MV-4-11 (cell line): ENCODE measurements at regions not wholly inside any gene's neighbourhood (a gene's known extent, or its start where the extent isn't known, plus 50 kb on each side); places are given as distances from the start of the nearest gene placed in this dataset.
A peak's percentile ranks its signal among the peaks of the same experiment; 100 is the strongest.
"Not testable (repeated sequence)": the region's sequence is repeated elsewhere in the genome, so short reads cannot be mapped to it uniquely, and the experiment has no call there.

Experiments used
- DNase-seq: peaks from one replicate; lab custom pipeline; 2025; lab: John Stamatoyannopoulos, UW

GRCh38 chr2:17460371-17461086 lies 57.7 kb downstream of the RAD51AP2 start:
- DNase-seq, result no peak

DNA sequence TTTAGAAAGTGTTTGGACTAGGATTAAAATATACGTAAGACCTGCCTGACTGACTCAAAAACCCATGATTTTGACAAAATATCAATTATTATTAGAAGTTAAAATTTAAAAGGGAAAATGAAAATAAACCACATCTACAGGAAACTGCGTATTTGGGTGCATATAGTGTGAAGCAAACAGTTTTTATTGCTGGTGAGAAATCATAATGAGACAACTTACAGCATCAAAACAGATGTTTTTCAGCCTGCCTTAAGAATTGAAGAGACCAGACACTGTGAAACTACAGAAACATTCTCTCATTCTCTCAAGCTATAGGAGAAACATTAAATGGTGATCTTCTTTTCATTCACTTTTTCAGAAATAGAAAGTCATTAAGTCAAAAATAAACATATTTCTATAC lies 62.9 kb downstream of the RAD51AP2 start:
- DNase-seq, result no peak

DNA sequence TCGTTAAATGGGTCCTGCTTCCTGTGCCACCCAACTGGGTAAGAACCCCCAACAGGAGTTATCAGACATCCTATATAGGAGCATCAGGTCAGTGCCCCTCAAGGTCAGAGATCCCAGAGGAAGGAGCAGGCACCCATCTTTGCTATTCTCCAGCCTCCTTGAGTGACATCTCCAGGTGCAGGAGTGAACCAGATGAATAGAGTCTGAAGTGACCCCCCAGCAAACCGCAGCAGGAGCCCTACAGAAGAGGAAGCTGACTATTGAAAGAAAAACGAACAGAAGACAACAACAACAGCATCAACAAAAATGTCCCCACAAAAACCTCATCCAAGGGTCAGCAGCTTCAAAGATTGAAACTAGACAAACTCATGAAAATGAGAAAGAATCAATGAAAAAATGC lies 72.0 kb downstream of the RAD51AP2 start:
- not testable (repeated sequence) for DNase-seq

DNA sequence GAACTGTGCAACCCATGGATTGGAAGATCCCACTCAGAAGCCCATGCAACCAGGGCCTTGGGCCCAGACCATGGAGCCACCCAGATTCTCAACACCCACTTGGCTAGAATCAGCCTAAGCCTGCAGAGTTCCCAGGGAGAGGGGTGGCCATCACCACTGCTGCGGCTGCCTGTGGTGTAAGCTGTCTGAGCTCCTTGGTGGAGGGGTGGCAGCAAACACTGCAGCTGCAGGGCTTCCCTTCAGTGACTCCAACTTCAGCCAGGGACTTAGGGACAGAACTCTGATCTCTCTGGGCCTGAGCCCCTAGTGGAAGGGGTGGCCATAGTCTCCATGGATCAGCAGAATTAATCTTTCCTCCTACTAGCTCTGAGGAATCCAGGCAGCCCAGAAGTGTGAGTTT lies 72.5 kb downstream of the RAD51AP2 start:
- DNase-seq, result no peak

DNA sequence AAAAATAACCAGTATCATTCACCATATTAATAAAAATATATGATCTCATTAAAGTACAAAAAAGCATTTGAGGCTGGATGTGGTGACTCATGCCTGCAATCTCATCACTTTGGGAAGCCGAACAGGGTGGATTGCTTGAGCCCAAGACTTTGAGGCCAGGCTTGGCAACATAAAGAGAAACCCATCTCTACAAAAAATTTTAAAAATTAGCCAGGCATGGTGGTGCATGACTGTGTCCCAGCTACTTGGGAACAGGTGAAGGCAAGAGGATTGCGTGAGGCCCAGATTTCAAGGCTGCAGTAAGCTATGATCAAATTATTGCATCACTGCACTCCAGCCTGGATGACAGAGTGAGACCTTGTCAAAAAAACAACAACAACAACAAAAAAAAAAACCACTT lies 75.9 kb downstream of the RAD51AP2 start:
- DNase-seq, result no peak

GRCh38 chr2:17441790-17442189 lies 76.5 kb downstream of the RAD51AP2 start:
- DNase-seq, result no peak

DNA sequence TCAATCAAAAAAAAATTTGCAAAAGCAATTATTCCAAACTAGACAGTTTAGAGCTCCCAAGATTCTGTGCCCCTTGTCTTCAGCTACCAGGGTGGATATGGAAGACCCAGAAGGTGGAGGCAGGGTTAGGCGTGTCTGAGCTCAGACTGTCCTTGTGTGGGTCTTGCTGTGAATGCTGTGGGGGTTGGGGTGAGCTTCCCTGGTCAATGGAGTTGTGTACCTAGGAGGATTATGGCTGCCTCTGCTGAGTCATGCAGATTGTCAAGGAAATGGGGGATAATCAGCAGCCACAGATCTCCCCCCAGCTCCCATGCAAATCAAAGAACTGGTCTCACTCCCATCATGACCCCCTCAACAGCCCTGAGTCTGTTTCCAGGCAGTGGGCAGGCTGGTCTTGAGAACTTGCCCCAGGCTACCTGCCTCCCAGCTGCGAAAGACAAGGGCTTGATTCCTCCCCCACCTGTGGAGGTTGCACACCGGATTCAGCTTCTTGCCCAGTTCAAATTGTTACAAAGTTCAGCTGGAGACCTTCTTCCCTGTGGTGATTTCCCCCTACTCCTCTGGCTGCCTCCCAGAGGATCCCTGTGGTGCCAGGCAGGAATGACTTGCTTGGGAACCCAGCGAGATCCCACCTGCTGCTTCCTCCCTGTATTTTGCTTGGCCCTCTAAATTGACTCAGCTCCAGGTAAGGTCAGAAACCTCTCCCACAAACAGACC lies 77.0 kb downstream of the RAD51AP2 start:
- no peak for DNase-seq

DNA sequence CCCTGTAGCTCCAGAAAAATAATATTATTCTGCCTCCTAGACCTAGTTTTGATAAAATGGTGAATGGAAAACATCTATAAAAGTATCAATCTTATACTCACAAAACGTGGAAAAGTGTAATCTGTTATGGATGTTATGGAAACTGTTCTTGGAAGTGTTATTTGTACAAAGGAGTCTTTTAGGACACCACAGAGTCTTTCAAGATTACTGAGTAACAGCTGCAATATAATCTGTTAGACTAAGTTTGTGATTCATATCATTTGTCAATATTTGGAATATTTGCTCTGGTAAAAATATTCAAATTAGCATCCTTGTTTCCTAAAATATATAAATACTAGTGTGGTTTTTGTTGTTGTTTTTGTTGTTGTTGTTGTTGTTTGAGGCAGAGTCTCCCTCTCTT lies 87.9 kb downstream of the RAD51AP2 start:
- DNase-seq, result no peak

GRCh38 chr2:17429130-17429529 lies 89.1 kb downstream of the RAD51AP2 start:
- peak; percentile 14 for DNase-seq

GRCh38 chr2:17427401-17427800 lies 90.8 kb downstream of the RAD51AP2 start:
- no peak for DNase-seq

- no peak for DNase-seq
These were observed 91.5 kb downstream of the RAD51AP2 start for GRCh38 chr2:17426743-17427142.

- DNase-seq, result no peak
These were observed 96.2 kb downstream of the RAD51AP2 start for GRCh38 chr2:17422061-17422460.

DNA sequence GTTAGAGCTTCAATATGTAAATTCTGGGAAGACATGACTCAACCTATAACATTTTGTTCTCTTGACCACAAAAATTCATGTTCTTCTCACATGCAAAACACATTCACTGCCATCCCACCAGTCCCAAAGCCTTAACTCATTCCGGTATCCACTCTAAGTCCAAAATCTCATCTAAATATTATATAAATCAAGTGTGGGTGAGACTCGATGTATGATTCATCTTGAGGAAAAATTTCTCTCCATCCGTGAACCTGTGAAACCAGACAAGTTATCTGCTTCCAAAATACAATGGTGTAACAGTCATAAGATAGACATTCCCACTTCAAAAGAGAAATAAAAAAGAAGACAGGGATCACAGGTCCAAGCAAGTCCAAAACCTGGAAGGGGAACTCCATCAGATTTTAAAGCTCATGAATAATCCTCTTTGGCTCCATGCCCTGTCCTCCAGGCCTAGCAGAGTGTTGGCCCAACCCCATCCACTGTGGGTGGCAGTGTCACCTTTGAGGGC lies 101.3 kb downstream of the RAD51AP2 start:
- DNase-seq, result no peak

GRCh38 chr2:17413036-17413435 lies 105.2 kb downstream of the RAD51AP2 start:
- no peak for DNase-seq

DNA sequence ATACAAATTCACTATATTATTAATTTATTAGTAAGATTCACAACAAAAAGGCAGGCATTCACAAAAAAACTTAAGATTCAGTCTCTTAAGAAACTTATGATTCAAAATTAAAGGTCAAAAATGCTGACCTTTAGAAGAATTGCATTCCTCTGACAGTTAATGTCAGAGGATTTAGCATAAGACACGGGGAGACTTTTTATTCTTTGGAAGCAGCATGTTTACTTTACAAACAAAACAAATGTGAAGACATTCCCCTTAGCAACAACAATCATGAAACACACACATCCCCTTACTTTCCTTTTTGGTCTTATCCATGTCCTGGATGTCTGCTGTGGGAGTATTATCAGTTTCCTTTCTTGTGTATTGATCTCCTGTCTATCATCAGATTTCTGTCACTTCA lies 117.1 kb downstream of the RAD51AP2 start:
- DNase-seq, result no peak

- no peak for DNase-seq
These were observed 119.5 kb downstream of the RAD51AP2 start for GRCh38 chr2:17398770-17399169.

GRCh38 chr2:17388798-17389197 lies 129.4 kb downstream of the RAD51AP2 start:
- no peak for DNase-seq

DNA sequence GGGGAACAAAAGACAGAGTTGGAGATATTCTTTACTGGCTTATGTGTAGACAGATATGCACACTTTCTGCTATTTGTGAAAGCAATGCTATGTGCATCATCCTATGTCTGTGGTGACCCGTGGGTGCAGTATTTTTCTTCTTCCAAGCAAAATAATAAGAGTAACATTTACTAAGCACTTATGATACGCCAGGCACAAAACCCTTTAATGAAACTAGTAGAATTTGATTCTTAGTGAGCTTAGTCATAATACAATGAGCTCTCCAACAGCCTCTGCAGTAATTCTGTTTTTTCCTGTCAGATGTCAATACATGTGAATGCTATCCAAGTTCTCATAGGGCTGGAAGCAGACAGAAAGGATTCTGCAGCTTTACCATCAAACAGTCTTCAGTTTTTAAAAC lies 130.6 kb downstream of the RAD51AP2 start:
- DNase-seq, result no peak

- no peak for DNase-seq
These were observed 131.5 kb downstream of the RAD51AP2 start for GRCh38 chr2:17386771-17387170.

- no peak for DNase-seq
These were observed 138.2 kb downstream of the RAD51AP2 start for GRCh38 chr2:17380003-17380402.

DNA sequence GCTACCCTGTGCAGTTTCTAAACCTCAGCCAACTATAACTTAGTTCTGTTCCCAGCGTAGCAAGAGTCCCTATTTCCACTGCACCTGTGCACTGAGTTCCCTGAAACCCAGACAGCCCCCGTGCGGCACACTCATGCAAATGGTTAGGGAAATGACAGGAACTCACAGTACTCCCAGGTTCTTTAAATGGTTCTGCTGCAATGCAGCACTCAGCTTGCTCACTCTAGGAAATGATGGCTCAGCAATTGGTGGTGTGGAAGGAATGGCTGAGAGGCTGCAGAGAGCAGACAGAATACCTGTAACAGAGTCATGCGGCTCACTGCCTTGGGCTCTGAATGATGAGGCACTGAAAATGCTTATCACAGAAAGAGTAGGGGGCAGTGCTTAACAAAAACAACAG lies 143.0 kb downstream of the RAD51AP2 start:
- no peak for DNase-seq

GRCh38 chr2:17373741-17374140 lies 144.5 kb downstream of the RAD51AP2 start:
- DNase-seq, result no peak

DNA sequence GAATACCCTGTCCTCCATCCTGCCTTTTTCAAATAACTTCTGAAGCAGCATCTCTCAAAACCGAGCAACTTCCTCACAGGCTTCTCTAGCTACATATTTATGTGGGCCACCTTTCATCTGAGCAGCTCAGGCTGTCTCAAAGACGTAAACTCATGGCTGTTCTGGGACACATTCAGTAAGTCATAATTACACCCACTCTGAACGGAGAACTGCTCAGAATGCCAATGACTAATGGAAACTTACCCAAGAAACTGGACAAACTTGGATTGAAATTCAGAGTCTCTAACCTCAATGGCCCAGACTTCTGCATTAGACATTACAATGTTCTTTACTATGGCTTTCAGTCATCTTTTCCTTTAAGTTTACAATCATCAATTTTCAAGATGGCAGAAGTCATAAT lies 145.2 kb downstream of the RAD51AP2 start:
- DNase-seq, result no peak

- no peak for DNase-seq
These were observed 154.4 kb downstream of the RAD51AP2 start for GRCh38 chr2:17363846-17364245.
